ENCODE measurements at regions not wholly inside any gene's neighbourhood (a gene's known extent, or its start where the extent isn't known, plus 50 kb on each side); places are given as distances from the start of the nearest gene placed in this dataset.
"Not testable (repeated sequence)": the region's sequence is repeated elsewhere in the genome, so short reads cannot be mapped to it uniquely, and the experiment has no call there.

- Mint-ChIP-seq H3K27me3 (ENCODE audit: low read depth) (no peaks in the 10 kb centered on the region), H3K36me3 (ENCODE audit: low read depth) (no peaks in the 10 kb centered on the region), H3K4me1 (no peaks in the 10 kb centered on the region), H3K4me3 (no peak overlapping the region), H3K27ac (ENCODE audit: unreplicated experiment) (no peak overlapping the region), H3K9me3 (no peaks in the 10 kb centered on the region)
- no peak for DNase-seq (ENCODE audit: low read depth, low spot score)
- no peak for TF ChIP-seq CTCF (conservative IDR thresholded peaks at IDR 0.05)
Measured at GRCh38 chr20:6698056-6698455, 69.4 kb upstream of the BMP2 start.

- H3K9me3 Mint-ChIP-seq = no peaks in the 10 kb centered on the region
- H3K27ac Mint-ChIP-seq (ENCODE audit: unreplicated experiment) = peak overlapping the region; percentile 51
Measured at GRCh38 chr20:6697228-6697972, 70.1 kb upstream of the BMP2 start.

GRCh38 chr20:6696001-6696400, 71.5 kb upstream of the BMP2 start:
- TF ChIP-seq CTCF (conservative IDR thresholded peaks at IDR 0.05) = no peak
- H3K36me3 Mint-ChIP-seq (ENCODE audit: low read depth) = no peaks in the 10 kb centered on the region
- no peaks in the 10 kb centered on the region for H3K27me3 Mint-ChIP-seq (ENCODE audit: low read depth)
- no peak overlapping the region for H3K4me3 Mint-ChIP-seq
- no peaks in the 10 kb centered on the region for H3K9me3 Mint-ChIP-seq
- DNase-seq (ENCODE audit: low read depth, low spot score) = no peak
- peaks cover 6% of the 10 kb centered on the region for H3K4me1 Mint-ChIP-seq
- H3K27ac Mint-ChIP-seq (ENCODE audit: unreplicated experiment) = no peak overlapping the region

More at GRCh38 chr20:6697228-6697972, 70.1 kb upstream of the BMP2 start:
- DNase-seq (ENCODE audit: low read depth, low spot score) = no peak
- no peak for TF ChIP-seq CTCF (conservative IDR thresholded peaks at IDR 0.05)
- Mint-ChIP-seq H3K27me3 (ENCODE audit: low read depth) (no peaks in the 10 kb centered on the region), H3K4me3 (no peak overlapping the region), H3K36me3 (ENCODE audit: low read depth) (no peaks in the 10 kb centered on the region), H3K4me1 (peaks cover 6% of the 10 kb centered on the region)

- H3K9me3 Mint-ChIP-seq; H3K36me3 Mint-ChIP-seq (ENCODE audit: low read depth); H3K27ac Mint-ChIP-seq (ENCODE audit: unreplicated experiment); H3K4me3 Mint-ChIP-seq; H3K4me1 Mint-ChIP-seq; DNase-seq (ENCODE audit: low read depth, low spot score); H3K27me3 Mint-ChIP-seq (ENCODE audit: low read depth): not testable (repeated sequence)
Measured at GRCh38 chr20:6693808-6694198, 73.7 kb upstream of the BMP2 start.

GRCh38 chr20:6693178-6693807, 74.2 kb upstream of the BMP2 start:
- no peak overlapping the region for H3K4me3 Mint-ChIP-seq
- no peaks in the 10 kb centered on the region for H3K36me3 Mint-ChIP-seq (ENCODE audit: low read depth)

More at GRCh38 chr20:6693178-6693807, 74.2 kb upstream of the BMP2 start:
- no peak for TF ChIP-seq CTCF (conservative IDR thresholded peaks at IDR 0.05)
- H3K27me3 Mint-ChIP-seq (ENCODE audit: low read depth) = no peaks in the 10 kb centered on the region
- DNase-seq (ENCODE audit: low read depth, low spot score) = no peak
- peaks cover 3% of the 10 kb centered on the region for H3K9me3 Mint-ChIP-seq
- H3K4me1 Mint-ChIP-seq = peaks cover 6% of the 10 kb centered on the region
- no peak overlapping the region for H3K27ac Mint-ChIP-seq (ENCODE audit: unreplicated experiment)
